ENCODE measurements at regions not wholly inside any gene's neighbourhood (a gene's known extent, or its start where the extent isn't known, plus 50 kb on each side); places are given as distances from the start of the nearest gene placed in this dataset.
A peak's percentile ranks its signal among the peaks of the same experiment; 100 is the strongest.

DNA sequence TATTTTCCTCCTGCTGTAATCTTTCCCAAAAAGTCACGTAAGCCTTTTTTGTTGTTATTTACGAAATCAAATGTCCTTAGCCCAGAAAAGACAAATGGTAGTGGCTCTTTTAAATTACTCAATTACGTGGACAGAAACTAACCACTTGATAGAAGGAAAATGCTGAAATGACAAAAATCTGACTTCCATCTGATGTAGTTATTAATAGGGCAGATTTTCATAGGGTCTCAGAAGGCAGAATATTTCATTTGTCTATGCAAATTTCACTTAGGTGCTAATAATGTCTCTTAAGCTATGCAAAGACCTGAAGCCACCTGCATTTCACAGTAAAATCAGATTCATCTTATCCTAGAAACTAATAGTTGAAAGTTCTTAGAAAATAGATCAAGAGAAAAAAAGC, 295.7 kb downstream of the TMA16 start:
- no peaks in the 10 kb centered on the region for H3K9me3 Mint-ChIP-seq
- no peaks in the 10 kb centered on the region for H3K36me3 Mint-ChIP-seq
- H3K4me3 Mint-ChIP-seq: no peak overlapping the region
- peaks cover 5 to 10% (median 8%) of the 10 kb centered on the region in 3 donors for H3K4me1 Mint-ChIP-seq
- no peaks in the 10 kb centered on the region for H3K27me3 Mint-ChIP-seq
- peak overlapping the region in 1 of 3 donors; percentile 82 for H3K27ac Mint-ChIP-seq

DNA sequence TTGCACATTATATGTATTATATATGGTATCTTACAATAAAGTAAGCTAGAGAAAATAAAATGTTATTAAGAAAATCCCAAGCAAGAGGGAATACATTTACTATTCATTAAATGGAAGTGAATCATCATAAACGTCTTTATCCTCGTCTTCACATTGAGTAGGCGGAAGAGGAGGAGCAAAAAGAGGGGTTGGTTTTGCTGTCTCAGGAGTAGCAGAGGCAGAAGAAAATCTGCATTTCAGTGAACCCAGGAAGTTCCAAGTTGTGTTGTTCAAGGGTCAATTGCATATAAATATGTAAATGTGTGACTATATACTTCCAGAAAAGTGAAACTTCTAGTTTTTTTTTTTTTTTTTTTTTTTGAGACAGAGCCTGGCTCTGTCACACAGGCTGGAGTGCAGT, 301.4 kb downstream of the TMA16 start:
- H3K27me3 Mint-ChIP-seq: peaks cover 5% of the 10 kb centered on the region

DNA sequence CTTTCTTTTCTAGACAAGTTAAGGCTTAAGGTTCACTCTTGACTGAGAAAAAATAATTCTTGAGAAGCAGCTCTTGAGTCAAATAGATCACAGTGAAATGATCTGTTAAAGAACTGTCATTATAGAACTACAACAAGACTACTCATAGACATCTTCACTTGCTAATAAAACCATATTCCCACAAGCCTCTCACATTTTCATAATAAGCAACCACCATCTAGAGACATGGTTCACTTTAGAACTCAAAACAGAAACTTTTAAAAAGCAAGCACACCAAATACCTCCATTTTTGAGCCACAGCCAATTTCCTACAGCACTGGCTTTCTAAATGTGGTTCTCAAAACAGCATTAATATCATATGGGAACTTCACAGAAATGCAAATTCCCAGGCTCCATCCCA, 309.5 kb downstream of the TMA16 start:
- H3K36me3 Mint-ChIP-seq: no peaks in the 10 kb centered on the region
- peaks cover 0 to 5% (median 0%) of the 10 kb centered on the region in 3 donors for H3K9me3 Mint-ChIP-seq
- H3K4me3 Mint-ChIP-seq: no peak overlapping the region
- peaks cover 1 to 3% (median 2%) of the 10 kb centered on the region in 3 donors for H3K4me1 Mint-ChIP-seq
- H3K27me3 Mint-ChIP-seq: peaks cover 4% of the 10 kb centered on the region
- H3K27ac Mint-ChIP-seq: no peak overlapping the region

More for the DNA sequence above, 301.4 kb downstream of the TMA16 start:
- Mint-ChIP-seq H3K9me3 (peaks cover 0 to 5% (median 0%) of the 10 kb centered on the region in 3 donors), H3K36me3 (no peaks in the 10 kb centered on the region), H3K27ac (no peak overlapping the region), H3K4me3 (no peak overlapping the region), H3K4me1 (peaks cover 0 to 2% (median 0%) of the 10 kb centered on the region in 3 donors)

DNA sequence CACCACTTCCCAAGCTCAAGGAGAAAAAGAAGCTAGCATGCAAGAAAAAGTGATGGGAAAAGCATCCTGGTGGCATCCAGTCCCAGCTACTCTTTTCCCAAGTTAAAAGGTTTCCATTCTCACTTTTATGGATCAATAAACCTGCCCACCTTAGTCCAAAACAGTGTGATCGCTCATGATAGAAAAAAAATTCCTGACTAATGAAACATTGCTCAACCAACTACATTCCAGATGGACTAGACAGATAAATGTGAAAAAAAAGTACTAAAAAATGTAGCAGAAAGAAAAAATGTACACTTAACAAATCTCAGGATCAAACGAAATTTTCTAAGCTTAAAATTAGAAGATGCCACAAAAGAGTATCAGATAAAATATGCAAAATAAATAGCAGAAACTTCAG, 312.2 kb downstream of the TMA16 start:
- H3K9me3 Mint-ChIP-seq: no peaks in the 10 kb centered on the region
- H3K36me3 Mint-ChIP-seq: no peaks in the 10 kb centered on the region
- H3K27me3 Mint-ChIP-seq: peaks cover 2% of the 10 kb centered on the region
- peaks cover 8 to 15% (median 9%) of the 10 kb centered on the region in 3 donors for H3K4me1 Mint-ChIP-seq
- no peak overlapping the region for H3K4me3 Mint-ChIP-seq
- H3K27ac Mint-ChIP-seq: no peak overlapping the region

- H3K27ac Mint-ChIP-seq: peak overlapping the region in 1 of 3 donors; percentile 20
- H3K9me3 Mint-ChIP-seq: no peaks in the 10 kb centered on the region
- peaks cover 2% of the 10 kb centered on the region for H3K27me3 Mint-ChIP-seq
- H3K36me3 Mint-ChIP-seq: no peaks in the 10 kb centered on the region
- no peak overlapping the region for H3K4me3 Mint-ChIP-seq
- H3K4me1 Mint-ChIP-seq: peaks cover 8 to 18% (median 9%) of the 10 kb centered on the region in 3 donors
Measured at GRCh38 chr4:163808011-163808410, 313.5 kb downstream of the TMA16 start.

DNA sequence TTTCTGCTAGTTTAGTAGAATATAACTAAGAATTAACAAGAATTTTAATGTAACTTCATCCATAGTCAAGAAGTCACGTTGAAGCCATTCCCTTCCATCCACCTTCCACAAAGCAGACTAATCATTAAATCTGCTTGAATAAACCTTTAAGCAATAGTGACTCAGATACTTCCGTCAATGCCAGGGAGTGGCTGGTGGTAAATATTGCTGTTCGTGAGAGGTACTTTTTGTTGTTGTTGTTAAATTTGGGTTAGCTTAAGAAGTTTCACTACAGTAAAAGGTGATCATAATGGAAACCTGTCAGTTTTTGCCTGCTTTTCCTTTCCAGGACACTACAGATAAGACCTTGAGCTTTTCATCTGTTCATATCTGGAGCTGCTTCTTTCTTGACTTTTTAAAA, 316.3 kb downstream of the TMA16 start:
- Mint-ChIP-seq H3K27me3 (peaks cover 2% of the 10 kb centered on the region), H3K36me3 (no peaks in the 10 kb centered on the region), H3K27ac (peak overlapping the region; percentile 25 to 60 (median 30)), H3K4me1 (peaks cover 14 to 33% (median 16%) of the 10 kb centered on the region in 3 donors), H3K4me3 (peak overlapping the region in 3 of 4 donors; percentile 2 to 47 (median 3)), H3K9me3 (no peaks in the 10 kb centered on the region)

DNA sequence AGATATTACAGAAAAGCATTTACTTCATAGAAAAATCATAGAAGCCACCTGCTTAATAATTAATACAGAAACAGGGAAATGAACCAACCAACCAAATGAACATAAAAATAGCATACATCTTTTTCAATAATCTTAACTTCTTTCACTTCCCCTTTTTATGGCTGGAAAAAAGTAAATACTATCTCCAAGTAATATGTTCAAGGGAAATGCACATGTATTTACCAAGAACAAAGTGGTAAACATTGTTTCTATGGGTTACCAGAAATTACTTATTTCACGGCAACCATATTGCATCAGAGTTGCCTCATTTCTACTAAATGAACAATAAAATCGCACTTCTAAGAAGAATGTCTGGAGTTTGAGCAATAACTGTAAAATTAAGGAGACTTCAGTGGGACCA, 321.3 kb downstream of the TMA16 start:
- H3K36me3 Mint-ChIP-seq: no peaks in the 10 kb centered on the region
- H3K4me1 Mint-ChIP-seq: peaks cover 15 to 34% (median 15%) of the 10 kb centered on the region in 3 donors
- H3K27ac Mint-ChIP-seq: peak overlapping the region in 2 of 3 donors; percentile 74 to 86

DNA sequence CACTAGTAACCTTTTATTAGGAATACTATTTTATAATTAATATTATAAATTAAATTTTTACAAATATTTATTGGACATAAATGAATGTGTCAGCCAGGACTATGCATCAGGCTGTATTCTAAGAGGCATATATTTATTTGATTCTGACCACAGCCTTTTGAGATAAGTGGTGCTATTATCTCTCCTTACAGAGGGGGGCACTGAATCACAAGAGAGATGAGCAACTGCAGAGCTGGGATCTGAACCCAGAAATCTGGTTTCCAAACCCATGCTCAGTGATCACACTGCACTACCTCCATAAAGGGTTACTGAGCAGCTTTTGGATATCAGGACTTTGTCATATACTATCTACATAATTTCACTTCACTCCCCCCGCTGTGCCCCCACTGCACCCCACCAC, 322.0 kb downstream of the TMA16 start:
- H3K4me3 Mint-ChIP-seq: no peak overlapping the region
- peaks cover 9 to 27% (median 11%) of the 10 kb centered on the region in 3 donors for H3K4me1 Mint-ChIP-seq
- no peaks in the 10 kb centered on the region for H3K36me3 Mint-ChIP-seq
- H3K27ac Mint-ChIP-seq: no peak overlapping the region
- peaks cover 4% of the 10 kb centered on the region for H3K27me3 Mint-ChIP-seq
- no peaks in the 10 kb centered on the region for H3K9me3 Mint-ChIP-seq

More for the DNA sequence above, 321.3 kb downstream of the TMA16 start:
- peaks cover 4% of the 10 kb centered on the region for H3K27me3 Mint-ChIP-seq
- H3K9me3 Mint-ChIP-seq: no peaks in the 10 kb centered on the region
- peak overlapping the region in 2 of 4 donors; percentile 3 to 6 for H3K4me3 Mint-ChIP-seq

DNA sequence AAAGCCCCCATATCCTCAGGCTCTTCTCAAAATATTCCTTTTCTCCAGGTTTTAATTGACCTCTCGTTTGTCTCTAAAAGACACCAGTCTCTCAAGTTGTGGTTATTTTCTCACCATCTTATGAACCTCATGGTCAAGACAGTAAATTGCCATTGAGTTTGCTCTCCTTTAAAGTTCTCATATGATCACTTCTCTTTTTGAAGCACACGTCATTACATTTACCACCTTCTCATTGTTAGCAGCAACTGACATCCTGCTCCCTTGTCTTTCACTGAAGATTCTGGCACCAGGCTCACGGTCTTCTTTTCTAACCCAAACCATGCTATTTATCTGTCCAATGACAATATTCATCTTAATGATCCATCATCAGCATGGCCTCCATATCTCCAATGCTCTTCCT, 324.2 kb downstream of the TMA16 start:
- Mint-ChIP-seq H3K9me3 (no peaks in the 10 kb centered on the region), H3K36me3 (no peaks in the 10 kb centered on the region), H3K27me3 (peaks cover 2% of the 10 kb centered on the region), H3K4me3 (no peak overlapping the region), H3K27ac (no peak overlapping the region), H3K4me1 (peaks cover 8 to 17% (median 10%) of the 10 kb centered on the region in 3 donors)

GRCh38 chr4:163833669-163834068, 339.2 kb downstream of the TMA16 start:
- H3K4me1 Mint-ChIP-seq: peaks cover 0 to under 1% (median 0%) of the 10 kb centered on the region in 3 donors
- peaks cover 3% of the 10 kb centered on the region for H3K27me3 Mint-ChIP-seq
- peaks cover 2% of the 10 kb centered on the region for H3K36me3 Mint-ChIP-seq
- H3K9me3 Mint-ChIP-seq: no peaks in the 10 kb centered on the region
- no peak overlapping the region for H3K4me3 Mint-ChIP-seq
- no peak overlapping the region for H3K27ac Mint-ChIP-seq

GRCh38 chr4:163846008-163846407, 351.5 kb downstream of the TMA16 start:
- Mint-ChIP-seq H3K4me3 (no peak overlapping the region), H3K27ac (no peak overlapping the region), H3K9me3 (peaks cover 0 to 6% (median 0%) of the 10 kb centered on the region in 3 donors), H3K36me3 (no peaks in the 10 kb centered on the region), H3K27me3 (peaks cover 4% of the 10 kb centered on the region), H3K4me1 (peaks cover 0 to 4% (median 0%) of the 10 kb centered on the region in 3 donors)

DNA sequence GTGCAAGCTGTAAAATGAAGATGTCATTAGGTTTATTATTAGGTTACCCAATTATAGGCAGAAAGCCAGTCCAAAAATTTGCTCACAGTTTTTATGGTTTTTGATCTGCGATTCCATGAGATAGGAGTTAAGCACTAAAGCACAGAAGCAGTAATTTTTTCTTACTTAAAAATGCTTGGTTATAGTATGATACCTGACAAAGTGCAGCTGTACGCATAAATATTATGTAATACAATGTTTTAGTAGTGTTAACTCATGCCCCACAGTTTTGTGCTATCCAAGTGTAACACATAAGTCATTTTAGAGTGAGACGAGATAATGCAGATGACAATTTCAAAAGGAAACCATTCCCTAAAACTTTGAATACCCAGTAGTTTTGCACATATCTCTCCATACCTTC, 357.8 kb downstream of the TMA16 start:
- Mint-ChIP-seq H3K9me3 (peaks cover 2 to 6% (median 5%) of the 10 kb centered on the region in 3 donors), H3K27me3 (peaks cover 5% of the 10 kb centered on the region), H3K27ac (no peak overlapping the region), H3K4me3 (no peak overlapping the region), H3K36me3 (no peaks in the 10 kb centered on the region), H3K4me1 (no peaks in the 10 kb centered on the region)

DNA sequence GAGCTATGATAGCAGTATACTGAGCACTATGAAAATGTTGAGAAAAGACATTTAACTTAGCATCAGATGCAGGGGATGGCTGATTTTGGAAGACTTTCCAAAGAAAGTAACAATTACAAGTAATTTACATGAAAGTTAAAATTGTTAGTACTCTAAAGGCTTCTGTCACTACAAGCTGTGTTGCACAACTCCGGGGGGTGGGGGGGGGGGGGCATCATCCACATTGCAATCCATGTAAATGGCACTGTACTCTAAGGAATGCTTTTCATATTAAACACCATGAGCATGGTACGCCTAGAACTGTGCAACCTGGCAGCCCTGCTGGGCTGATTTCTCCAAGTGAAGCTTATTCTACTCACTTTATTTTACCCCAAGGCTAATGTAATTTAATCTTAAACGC, 363.4 kb downstream of the TMA16 start:
- H3K4me3 Mint-ChIP-seq: no peak overlapping the region
- peaks cover 1% of the 10 kb centered on the region for H3K27me3 Mint-ChIP-seq
- H3K4me1 Mint-ChIP-seq: no peaks in the 10 kb centered on the region
- no peaks in the 10 kb centered on the region for H3K9me3 Mint-ChIP-seq
- H3K36me3 Mint-ChIP-seq: no peaks in the 10 kb centered on the region
- H3K27ac Mint-ChIP-seq: no peak overlapping the region

DNA sequence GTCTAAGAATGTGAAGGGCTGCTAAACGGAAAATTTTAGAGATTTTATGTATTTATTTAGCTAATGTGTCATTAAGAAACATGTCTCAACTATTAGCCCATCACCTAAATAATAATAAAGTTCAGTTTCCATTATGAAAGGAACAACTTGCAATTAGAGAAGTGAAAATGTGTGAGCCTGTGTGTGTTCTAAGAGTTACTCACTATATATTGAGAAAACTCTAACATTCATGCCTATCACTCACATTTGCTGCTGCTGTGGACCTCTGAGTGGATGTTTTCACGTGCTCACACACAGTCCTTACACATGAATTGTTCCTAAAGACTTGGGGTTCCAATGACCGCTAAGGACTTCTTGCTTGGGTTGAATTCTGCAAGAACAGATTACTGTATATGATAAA, 364.0 kb downstream of the TMA16 start:
- H3K9me3 Mint-ChIP-seq: no peaks in the 10 kb centered on the region
- peaks cover 1% of the 10 kb centered on the region for H3K27me3 Mint-ChIP-seq
- no peak overlapping the region for H3K27ac Mint-ChIP-seq
- no peak overlapping the region for H3K4me3 Mint-ChIP-seq
- H3K36me3 Mint-ChIP-seq: no peaks in the 10 kb centered on the region
- no peaks in the 10 kb centered on the region for H3K4me1 Mint-ChIP-seq

DNA sequence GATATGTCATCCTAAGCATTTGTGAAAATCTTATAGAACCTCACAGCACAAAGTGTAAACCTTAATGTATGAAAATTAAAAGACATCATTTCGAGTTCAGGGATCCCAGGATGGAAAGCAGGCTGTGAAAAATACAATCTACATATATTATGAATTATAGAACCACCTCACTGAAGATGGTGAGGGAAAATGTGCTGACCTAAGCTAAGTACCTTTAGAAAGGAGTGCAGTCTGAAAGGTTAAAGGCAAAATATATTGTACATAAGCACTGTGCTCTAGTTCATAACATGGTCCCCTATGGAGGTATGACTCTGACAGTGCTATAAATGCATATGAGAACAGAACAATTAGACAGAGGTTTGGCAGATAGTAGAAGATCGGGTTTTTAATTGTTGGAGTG, 368.6 kb downstream of the TMA16 start:
- Mint-ChIP-seq H3K9me3 (peaks cover 0 to 1% (median 0%) of the 10 kb centered on the region in 3 donors), H3K4me1 (peaks cover 0 to 1% (median 1%) of the 10 kb centered on the region in 3 donors)

GRCh38 chr4:163865010-163865409, 370.5 kb downstream of the TMA16 start:
- Mint-ChIP-seq H3K27me3 (peaks cover 1% of the 10 kb centered on the region), H3K4me3 (no peak overlapping the region), H3K9me3 (peaks cover 0 to 1% (median 0%) of the 10 kb centered on the region in 3 donors), H3K27ac (no peak overlapping the region), H3K36me3 (no peaks in the 10 kb centered on the region), H3K4me1 (peaks cover 0 to 3% (median 1%) of the 10 kb centered on the region in 3 donors)

More for the DNA sequence above, 368.6 kb downstream of the TMA16 start:
- Mint-ChIP-seq H3K27ac (no peak overlapping the region), H3K27me3 (peaks cover 1% of the 10 kb centered on the region), H3K36me3 (no peaks in the 10 kb centered on the region), H3K4me3 (no peak overlapping the region)
